Ascending aorta (tissue), 2 donors: ENCODE measurements at regions not wholly inside any gene's neighbourhood (a gene's known extent, or its start where the extent isn't known, plus 50 kb on each side); places are given as distances from the start of the nearest gene placed in this dataset.

Experiments used
- DNase-seq, 2 donors: peaks; one replicate each; pipeline ENCODE4 v3.0.0-alpha.2; 2019; ENCODE audit warnings: low spot score in 2 of 2
- H3K27ac ChIP-seq, 2 donors: fragments of 200-600 bp; sonication (generic); one replicate each; pipeline ENCODE4 v1.5.1; 2016 to 2017; ENCODE audit warnings: mild to moderate bottlenecking in 1 of 2
- H3K27me3 ChIP-seq: fragments of 200-600 bp; sonication (generic); one replicate; pipeline ENCODE4 v1.5.1; 2017
- H3K36me3 ChIP-seq, 2 donors: fragments of 200-600 bp; sonication (generic); one replicate each; pipeline ENCODE4 v1.5.1; 2016
- H3K4me1 ChIP-seq, 2 donors: fragments of 200-600 bp; sonication (generic); one replicate each; pipeline ENCODE4 v1.5.1; 2016 to 2017; ENCODE audit warnings: mild to moderate bottlenecking in 1 of 2
- H3K4me3 ChIP-seq, 2 donors: fragments of 200-600 bp; sonication (generic); one replicate each; pipeline ENCODE4 v1.5.1; 2016 to 2017; ENCODE audit warnings: mild to moderate bottlenecking in 1 of 2
- H3K9me3 ChIP-seq, 2 donors: fragments of 200-600 bp; sonication (generic); one replicate each; pipeline ENCODE4 v1.5.1; 2016
- CTCF ChIP-seq, 3 experiments: fragments of 200-600 bp in 2 of 3; fragments of 450-650 bp in 1 of 3; sonication (generic) in 2 of 3; IDR thresholded peaks; one replicate each; pipeline ENCODE4 v1.5.1; 2016 to 2019; ENCODE audit warnings: antibody characterized with exemption in 3 of 3, mild to moderate bottlenecking in 1 of 3, moderate library complexity in 1 of 3
- intact Hi-C: fragments of 100-400 bp; cut with DNase I; formaldehyde crosslinking; loops from one replicate; pipeline ENCODE4 v1.15.1; 2023

DNA sequence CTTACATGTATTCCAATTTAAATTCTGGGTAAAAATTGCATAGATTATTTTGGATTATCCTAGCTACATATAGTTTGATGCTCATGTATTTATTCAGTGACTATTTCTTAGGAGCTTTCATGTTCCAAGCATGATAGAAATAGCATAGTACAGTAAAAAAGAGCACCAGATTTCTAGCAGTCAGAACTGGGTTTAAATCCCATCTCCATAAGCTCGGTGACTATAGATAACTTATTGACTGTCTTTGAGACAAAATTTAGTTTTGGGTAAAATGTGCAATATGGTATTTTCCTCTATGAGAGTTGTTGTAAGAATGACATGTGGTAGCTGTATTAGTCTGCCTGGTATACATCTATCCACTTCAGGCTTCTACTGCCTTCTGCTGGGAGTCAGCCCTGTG lies 889.6 kb downstream of the DTWD2 start:
- H3K4me3 ChIP-seq, result no peak overlapping the region
- intact Hi-C loops, result no loop called here
- no peaks in the 10 kb centered on the region for H3K4me1 ChIP-seq
- H3K36me3 ChIP-seq, result no peaks in the 10 kb centered on the region
- no peaks in the 10 kb centered on the region for H3K9me3 ChIP-seq
- TF ChIP-seq CTCF (IDR thresholded peaks at IDR 0.05), result no peak
- no peaks in the 10 kb centered on the region for H3K27me3 ChIP-seq
- no peak overlapping the region for H3K27ac ChIP-seq
- no peak for DNase-seq

- H3K27me3 ChIP-seq, result no peaks in the 10 kb centered on the region
- H3K36me3 ChIP-seq, result no peaks in the 10 kb centered on the region
- no peaks in the 10 kb centered on the region for H3K9me3 ChIP-seq
- no peaks in the 10 kb centered on the region for H3K4me1 ChIP-seq
- no peak overlapping the region for H3K4me3 ChIP-seq
- TF ChIP-seq CTCF (IDR thresholded peaks at IDR 0.05), result no peak
- no peak overlapping the region for H3K27ac ChIP-seq
- intact Hi-C loops, result no loop called here
- DNase-seq, result no peak
Observed at GRCh38 chr5:118095115-118095514, 893.2 kb downstream of the DTWD2 start.

- no peaks in the 10 kb centered on the region for H3K36me3 ChIP-seq
- DNase-seq, result no peak
- no peak overlapping the region for H3K27ac ChIP-seq
- no peak for TF ChIP-seq CTCF (IDR thresholded peaks at IDR 0.05)
- no peaks in the 10 kb centered on the region for H3K27me3 ChIP-seq
- H3K4me3 ChIP-seq, result no peak overlapping the region
- intact Hi-C loops, result no loop called here
- no peaks in the 10 kb centered on the region for H3K4me1 ChIP-seq
- no peaks in the 10 kb centered on the region for H3K9me3 ChIP-seq
Observed at GRCh38 chr5:118088448-118088847, 899.9 kb downstream of the DTWD2 start.

GRCh38 chr5:118076490-118076889 lies 911.9 kb downstream of the DTWD2 start:
- intact Hi-C loops, result no loop called here
- Histone ChIP-seq H3K9me3 (no peaks in the 10 kb centered on the region), H3K4me3 (no peak overlapping the region), H3K27me3 (no peaks in the 10 kb centered on the region), H3K27ac (no peak overlapping the region), H3K36me3 (no peaks in the 10 kb centered on the region), H3K4me1 (no peaks in the 10 kb centered on the region)
- no peak for TF ChIP-seq CTCF (IDR thresholded peaks at IDR 0.05)
- DNase-seq, result no peak

DNA sequence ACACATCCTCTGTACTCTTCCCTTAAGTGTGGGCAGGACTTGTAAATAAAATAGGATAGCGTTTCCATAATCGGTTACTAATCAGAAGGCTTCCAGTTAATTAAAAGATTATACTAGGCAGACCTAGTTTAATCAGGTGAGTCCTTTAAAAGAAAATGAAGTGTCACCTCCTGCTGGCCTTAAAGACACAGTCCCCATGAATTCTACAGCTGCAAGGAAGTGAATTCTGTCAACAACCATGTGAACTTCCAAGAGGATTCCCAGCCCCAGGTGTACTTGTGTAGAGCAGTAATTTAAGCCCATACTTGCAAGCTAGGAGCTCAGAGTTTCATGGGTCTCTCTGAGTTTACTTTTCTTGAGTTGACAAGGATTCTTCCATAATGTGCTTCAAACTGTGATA lies 918.3 kb downstream of the DTWD2 start:
- Histone ChIP-seq H3K36me3 (no peaks in the 10 kb centered on the region), H3K27me3 (no peaks in the 10 kb centered on the region), H3K4me1 (no peaks in the 10 kb centered on the region), H3K4me3 (no peak overlapping the region), H3K9me3 (no peaks in the 10 kb centered on the region), H3K27ac (no peak overlapping the region)
- TF ChIP-seq CTCF (IDR thresholded peaks at IDR 0.05), result no peak
- no peak for DNase-seq
- intact Hi-C loops, result no loop called here

DNA sequence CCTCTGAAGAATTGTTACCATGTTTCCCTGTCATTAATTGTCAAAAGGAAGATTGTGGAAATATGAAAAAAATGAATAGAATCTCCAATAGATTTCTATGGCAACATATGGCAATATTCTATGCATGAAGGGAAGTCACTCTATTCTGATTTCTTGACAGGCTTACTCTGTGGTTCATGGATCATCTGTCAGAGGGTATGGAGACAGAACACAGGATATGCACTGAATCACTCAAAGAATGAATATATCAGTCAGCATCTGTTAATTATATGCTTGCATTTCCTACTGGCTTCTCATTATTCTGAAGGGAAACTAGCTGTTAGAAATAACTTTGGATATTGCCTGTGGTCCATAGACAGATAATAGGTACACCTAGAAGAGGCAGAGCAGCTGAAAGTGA lies 918.9 kb downstream of the DTWD2 start:
- DNase-seq, result no peak
- intact Hi-C loops, result no loop called here
- no peak for TF ChIP-seq CTCF (IDR thresholded peaks at IDR 0.05)
- H3K27me3 ChIP-seq, result no peaks in the 10 kb centered on the region
- no peak overlapping the region for H3K4me3 ChIP-seq
- no peaks in the 10 kb centered on the region for H3K36me3 ChIP-seq
- H3K4me1 ChIP-seq, result no peaks in the 10 kb centered on the region
- no peak overlapping the region for H3K27ac ChIP-seq
- H3K9me3 ChIP-seq, result no peaks in the 10 kb centered on the region
